ENCODE measurements at regions not wholly inside any gene's neighbourhood (a gene's known extent, or its start where the extent isn't known, plus 50 kb on each side); places are given as distances from the start of the nearest gene placed in this dataset.
"Not testable (repeated sequence)": the region's sequence is repeated elsewhere in the genome, so short reads cannot be mapped to it uniquely, and the experiment has no call there.

GRCh38 chr6:15020119-15020770 is 225.6 kb upstream of the JARID2 start:
- no peak overlapping the region for H3K4me3 ChIP-seq (ENCODE audit: low read depth, low read length)
- TF ChIP-seq CTCF (conservative IDR thresholded peaks at IDR 0.05; ENCODE audit: low read depth, low read length): no peak
- no peak for DNase-seq (ENCODE audit: low read depth)

- no peak overlapping the region for H3K4me3 ChIP-seq (ENCODE audit: low read depth, low read length)
- no peak for TF ChIP-seq CTCF (conservative IDR thresholded peaks at IDR 0.05; ENCODE audit: low read depth, low read length)
- no peak for DNase-seq (ENCODE audit: low read depth)
Observed at GRCh38 chr6:15021074-15021473, 224.8 kb upstream of the JARID2 start.

GRCh38 chr6:15023018-15023417 is 222.9 kb upstream of the JARID2 start:
- not testable (repeated sequence) for DNase-seq (ENCODE audit: low read depth); H3K4me3 ChIP-seq (ENCODE audit: low read depth, low read length)

GRCh38 chr6:15023448-15023847 is 222.4 kb upstream of the JARID2 start:
- H3K4me3 ChIP-seq (ENCODE audit: low read depth, low read length): no peak overlapping the region
- no peak for TF ChIP-seq CTCF (conservative IDR thresholded peaks at IDR 0.05; ENCODE audit: low read depth, low read length)
- no peak for DNase-seq (ENCODE audit: low read depth)

GRCh38 chr6:15025446-15025845 is 220.4 kb upstream of the JARID2 start:
- TF ChIP-seq CTCF (conservative IDR thresholded peaks at IDR 0.05; ENCODE audit: low read depth, low read length): no peak
- DNase-seq (ENCODE audit: low read depth): no peak
- no peak overlapping the region for H3K4me3 ChIP-seq (ENCODE audit: low read depth, low read length)

GRCh38 chr6:15026832-15027231 is 219.0 kb upstream of the JARID2 start:
- no peak for TF ChIP-seq CTCF (conservative IDR thresholded peaks at IDR 0.05; ENCODE audit: low read depth, low read length)
- no peak overlapping the region for H3K4me3 ChIP-seq (ENCODE audit: low read depth, low read length)
- no peak for DNase-seq (ENCODE audit: low read depth)

- TF ChIP-seq CTCF (conservative IDR thresholded peaks at IDR 0.05; ENCODE audit: low read depth, low read length): no peak
- no peak for DNase-seq (ENCODE audit: low read depth)
Observed at GRCh38 chr6:15027472-15027871, 218.4 kb upstream of the JARID2 start.

More at GRCh38 chr6:15027472-15027871, 218.4 kb upstream of the JARID2 start:
- H3K4me3 ChIP-seq (ENCODE audit: low read depth, low read length): no peak overlapping the region

All from epithelial cell of proximal tubule (primary cell).